Stomach (tissue), 4 donors: ENCODE measurements at regions not wholly inside any gene's neighbourhood (a gene's known extent, or its start where the extent isn't known, plus 50 kb on each side); places are given as distances from the start of the nearest gene placed in this dataset.
"Not testable (repeated sequence)": the region's sequence is repeated elsewhere in the genome, so short reads cannot be mapped to it uniquely, and the experiment has no call there.

ENCODE experiments used
- CTCF ChIP-seq, 7 experiments: fragments of 450-650 bp in 4 of 7; fragments of 200-600 bp in 3 of 7; sonication (generic) in 3 of 7; IDR thresholded peaks; one replicate each; pipeline ENCODE4 v1.5.1; 2016 to 2019; ENCODE audit warnings: antibody characterized with exemption in 7 of 7, control low read depth in 2 of 7, mild to moderate bottlenecking in 1 of 7
- POLR2AphosphoS5 ChIP-seq, 3 donors: sonication (generic); formaldehyde crosslinking; IDR thresholded peaks; one replicate each; pipeline ENCODE4 v1.6.1; 2016; ENCODE audit warnings: antibody characterized with exemption in 3 of 3

GRCh38 chr6:112974931-112975330 lies 627.8 kb downstream of the RFPL4B start:
- TF ChIP-seq CTCF, POLR2AphosphoS5 (IDR thresholded peaks at IDR 0.05): not testable (repeated sequence)
